GM06990 (cell line): ENCODE measurements at regions not wholly inside any gene's neighbourhood (a gene's known extent, or its start where the extent isn't known, plus 50 kb on each side); places are given as distances from the start of the nearest gene placed in this dataset.

Experiments used
- DNase-seq: peaks from one replicate; pipeline ENCODE4 v3.0.0-alpha.2; 2011; ENCODE audit not compliant: insufficient read length; ENCODE audit errors: extremely low read depth
- H3K27me3 ChIP-seq: replicated peaks from 2 replicates; pipeline ENCODE4 v1.6.0; 2011; ENCODE audit warnings: low read length; ENCODE audit not compliant: control insufficient read depth, insufficient read depth
- H3K36me3 ChIP-seq: 2 replicates; pipeline ENCODE4 v1.5.1; 2011; ENCODE audit warnings: low read length; ENCODE audit not compliant: control insufficient read depth, insufficient read depth
- H3K4me3 ChIP-seq: replicated peaks from 2 replicates; pipeline ENCODE4 v1.5.1; 2011; ENCODE audit warnings: low read depth, mild to moderate bottlenecking, control low read depth, low read length
- CTCF ChIP-seq: IDR thresholded peaks from 2 replicates; pipeline ENCODE4 v1.5.1; 2011; ENCODE audit warnings: low read length, control low read depth, mild to moderate bottlenecking, inconsistent platforms; ENCODE audit not compliant: insufficient read depth, poor library complexity, severe bottlenecking

- Histone ChIP-seq H3K36me3 (no peaks in the 10 kb centered on the region), H3K27me3 (no peaks in the 10 kb centered on the region), H3K4me3 (no peak overlapping the region)
- DNase-seq, result no peak
- no peak for TF ChIP-seq CTCF
Measured at GRCh38 chr7:86222806-86223205, 420.9 kb upstream of the GRM3 start.

- no peak for DNase-seq
- Histone ChIP-seq H3K36me3 (no peaks in the 10 kb centered on the region), H3K4me3 (no peak overlapping the region), H3K27me3 (no peaks in the 10 kb centered on the region)
- no peak for TF ChIP-seq CTCF
Measured at GRCh38 chr7:86214734-86215133, 429.0 kb upstream of the GRM3 start.

GRCh38 chr7:86212976-86213375, 430.7 kb upstream of the GRM3 start:
- Histone ChIP-seq H3K27me3 (no peaks in the 10 kb centered on the region), H3K36me3 (no peaks in the 10 kb centered on the region), H3K4me3 (no peak overlapping the region)
- DNase-seq, result no peak
- no peak for TF ChIP-seq CTCF

GRCh38 chr7:86209036-86209435, 434.7 kb upstream of the GRM3 start:
- DNase-seq, result no peak
- TF ChIP-seq CTCF, result no peak
- Histone ChIP-seq H3K4me3 (no peak overlapping the region), H3K27me3 (no peaks in the 10 kb centered on the region), H3K36me3 (no peaks in the 10 kb centered on the region)

- TF ChIP-seq CTCF, result no peak
- H3K4me3 ChIP-seq, result no peak overlapping the region
- no peak for DNase-seq
- no peaks in the 10 kb centered on the region for H3K27me3 ChIP-seq
- H3K36me3 ChIP-seq, result no peaks in the 10 kb centered on the region
Measured at GRCh38 chr7:86207740-86208139, 436.0 kb upstream of the GRM3 start.

GRCh38 chr7:86202833-86203232, 440.9 kb upstream of the GRM3 start:
- no peak for TF ChIP-seq CTCF
- H3K36me3 ChIP-seq, result no peaks in the 10 kb centered on the region

More at GRCh38 chr7:86202833-86203232, 440.9 kb upstream of the GRM3 start:
- Histone ChIP-seq H3K27me3 (no peaks in the 10 kb centered on the region), H3K4me3 (no peak overlapping the region)
- no peak for DNase-seq
